Ascending aorta (tissue), 2 donors: ENCODE measurements at regions not wholly inside any gene's neighbourhood (a gene's known extent, or its start where the extent isn't known, plus 50 kb on each side); places are given as distances from the start of the nearest gene placed in this dataset.
A peak's percentile ranks its signal among the peaks of the same experiment; 100 is the strongest.

Experiments
- DNase-seq, 2 donors: peaks; one replicate each; pipeline ENCODE4 v3.0.0-alpha.2; 2019; ENCODE audit warnings: low spot score in 2 of 2
- H3K27ac ChIP-seq, 2 donors: fragments of 200-600 bp; sonication (generic); one replicate each; pipeline ENCODE4 v1.5.1; 2016 to 2017; ENCODE audit warnings: mild to moderate bottlenecking in 1 of 2
- H3K27me3 ChIP-seq: fragments of 200-600 bp; sonication (generic); one replicate; pipeline ENCODE4 v1.5.1; 2017
- H3K36me3 ChIP-seq, 2 donors: fragments of 200-600 bp; sonication (generic); one replicate each; pipeline ENCODE4 v1.5.1; 2016
- H3K4me1 ChIP-seq, 2 donors: fragments of 200-600 bp; sonication (generic); one replicate each; pipeline ENCODE4 v1.5.1; 2016 to 2017; ENCODE audit warnings: mild to moderate bottlenecking in 1 of 2
- H3K4me3 ChIP-seq, 2 donors: fragments of 200-600 bp; sonication (generic); one replicate each; pipeline ENCODE4 v1.5.1; 2016 to 2017; ENCODE audit warnings: mild to moderate bottlenecking in 1 of 2
- H3K9me3 ChIP-seq, 2 donors: fragments of 200-600 bp; sonication (generic); one replicate each; pipeline ENCODE4 v1.5.1; 2016
- CTCF ChIP-seq, 3 experiments: fragments of 200-600 bp in 2 of 3; fragments of 450-650 bp in 1 of 3; sonication (generic) in 2 of 3; IDR thresholded peaks; one replicate each; pipeline ENCODE4 v1.5.1; 2016 to 2019; ENCODE audit warnings: antibody characterized with exemption in 3 of 3, mild to moderate bottlenecking in 1 of 3, moderate library complexity in 1 of 3
- intact Hi-C: fragments of 100-400 bp; cut with DNase I; formaldehyde crosslinking; loops from one replicate; pipeline ENCODE4 v1.15.1; 2023

- intact Hi-C loops, result loop anchor here (5.0 kb wide), 2 partner anchors 43 to 62 kb away; no protein-coding TSS in a partner anchor
- Histone ChIP-seq H3K4me1 (peaks cover 0 to 25% of the 10 kb centered on the region in 2 donors), H3K27me3 (no peaks in the 10 kb centered on the region), H3K27ac (no peak overlapping the region), H3K36me3 (no peaks in the 10 kb centered on the region), H3K4me3 (no peak overlapping the region), H3K9me3 (no peaks in the 10 kb centered on the region)
- no peak for TF ChIP-seq CTCF (IDR thresholded peaks at IDR 0.05)
- peak in 1 of 2 donors; percentile 33 for DNase-seq
Measured at GRCh38 chr4:26030780-26031179, 116.8 kb downstream of the SMIM20 start.

- H3K27ac ChIP-seq, result peak overlapping the region; percentile 72 to 86
Measured at GRCh38 chr4:26031704-26032103, 117.7 kb downstream of the SMIM20 start.

GRCh38 chr4:26032142-26032541 lies 118.1 kb downstream of the SMIM20 start:
- H3K4me1 ChIP-seq, result peaks cover 0 to 25% of the 10 kb centered on the region in 2 donors
- H3K36me3 ChIP-seq, result no peaks in the 10 kb centered on the region
- H3K4me3 ChIP-seq, result no peak overlapping the region
- H3K27me3 ChIP-seq, result no peaks in the 10 kb centered on the region
- peak in 1 of 2 donors; percentile 61 for DNase-seq
- no peak for TF ChIP-seq CTCF (IDR thresholded peaks at IDR 0.05)
- intact Hi-C loops, result loop anchor here (1.0 to 5.0 kb wide), 3 partner anchors 17 to 60 kb away; no protein-coding TSS in a partner anchor
- H3K9me3 ChIP-seq, result no peaks in the 10 kb centered on the region
- peak overlapping the region; percentile 72 to 86 for H3K27ac ChIP-seq

More at GRCh38 chr4:26031704-26032103, 117.7 kb downstream of the SMIM20 start:
- no peaks in the 10 kb centered on the region for H3K36me3 ChIP-seq
- no peaks in the 10 kb centered on the region for H3K27me3 ChIP-seq
- H3K4me1 ChIP-seq, result peaks cover 0 to 25% of the 10 kb centered on the region in 2 donors
- peak in 1 of 2 donors; percentile 41 for DNase-seq
- intact Hi-C loops, result loop anchor here (1.0 to 5.0 kb wide), 3 partner anchors 18 to 61 kb away; no protein-coding TSS in a partner anchor
- TF ChIP-seq CTCF (IDR thresholded peaks at IDR 0.05), result no peak
- no peaks in the 10 kb centered on the region for H3K9me3 ChIP-seq
- no peak overlapping the region for H3K4me3 ChIP-seq

- intact Hi-C loops, result loop anchor here (1.0 to 5.0 kb wide), 3 partner anchors 17 to 60 kb away; no protein-coding TSS in a partner anchor
- H3K27ac ChIP-seq, result peak overlapping the region; percentile 72 to 86
- no peaks in the 10 kb centered on the region for H3K27me3 ChIP-seq
- H3K36me3 ChIP-seq, result no peaks in the 10 kb centered on the region
- peaks cover 0 to 25% of the 10 kb centered on the region in 2 donors for H3K4me1 ChIP-seq
- TF ChIP-seq CTCF (IDR thresholded peaks at IDR 0.05), result no peak
- H3K9me3 ChIP-seq, result no peaks in the 10 kb centered on the region
- DNase-seq, result peak in 1 of 2 donors; percentile 70
- H3K4me3 ChIP-seq, result no peak overlapping the region
Measured at GRCh38 chr4:26032630-26033317, 118.8 kb downstream of the SMIM20 start.

GRCh38 chr4:26033389-26033788 lies 119.4 kb downstream of the SMIM20 start:
- H3K27me3 ChIP-seq, result no peaks in the 10 kb centered on the region
- DNase-seq, result peak in 1 of 2 donors; percentile 30
- no peak overlapping the region for H3K4me3 ChIP-seq
- H3K9me3 ChIP-seq, result no peaks in the 10 kb centered on the region
- H3K4me1 ChIP-seq, result peaks cover 0 to 25% of the 10 kb centered on the region in 2 donors
- no peak for TF ChIP-seq CTCF (IDR thresholded peaks at IDR 0.05)
- H3K27ac ChIP-seq, result peak overlapping the region; percentile 72 to 86
- no peaks in the 10 kb centered on the region for H3K36me3 ChIP-seq
- intact Hi-C loops, result loop anchor here (5.0 kb wide), 2 partner anchors 46 to 59 kb away; no protein-coding TSS in a partner anchor
